Omental fat pad (tissue), 3 donors: ENCODE measurements at regions not wholly inside any gene's neighbourhood (a gene's known extent, or its start where the extent isn't known, plus 50 kb on each side); places are given as distances from the start of the nearest gene placed in this dataset.

Experiments used
- ATAC-seq: fragments of 150-250 bp; one replicate; pipeline ENCODE4 v1.9.1; 2016; ENCODE audit warnings: mild to moderate bottlenecking, moderate library complexity; ENCODE audit not compliant: low FRiP score
- DNase-seq: peaks from one replicate; pipeline ENCODE4 v3.0.0-alpha.2; 2019; ENCODE audit warnings: low spot score
- TF ChIP-seq, protein P1 (sequence below), 3 donors: fragments of 450-650 bp; IDR thresholded peaks; one replicate each; pipeline ENCODE4 v1.5.1; 2016 to 2017; ENCODE audit warnings: antibody characterized with exemption in 3 of 3, mild to moderate bottlenecking in 3 of 3, moderate library complexity in 2 of 3

GRCh38 chr4:23674694-23675093 is 215.2 kb downstream of the PPARGC1A start:
- no peak for DNase-seq
- TF ChIP-seq, protein P1, sequence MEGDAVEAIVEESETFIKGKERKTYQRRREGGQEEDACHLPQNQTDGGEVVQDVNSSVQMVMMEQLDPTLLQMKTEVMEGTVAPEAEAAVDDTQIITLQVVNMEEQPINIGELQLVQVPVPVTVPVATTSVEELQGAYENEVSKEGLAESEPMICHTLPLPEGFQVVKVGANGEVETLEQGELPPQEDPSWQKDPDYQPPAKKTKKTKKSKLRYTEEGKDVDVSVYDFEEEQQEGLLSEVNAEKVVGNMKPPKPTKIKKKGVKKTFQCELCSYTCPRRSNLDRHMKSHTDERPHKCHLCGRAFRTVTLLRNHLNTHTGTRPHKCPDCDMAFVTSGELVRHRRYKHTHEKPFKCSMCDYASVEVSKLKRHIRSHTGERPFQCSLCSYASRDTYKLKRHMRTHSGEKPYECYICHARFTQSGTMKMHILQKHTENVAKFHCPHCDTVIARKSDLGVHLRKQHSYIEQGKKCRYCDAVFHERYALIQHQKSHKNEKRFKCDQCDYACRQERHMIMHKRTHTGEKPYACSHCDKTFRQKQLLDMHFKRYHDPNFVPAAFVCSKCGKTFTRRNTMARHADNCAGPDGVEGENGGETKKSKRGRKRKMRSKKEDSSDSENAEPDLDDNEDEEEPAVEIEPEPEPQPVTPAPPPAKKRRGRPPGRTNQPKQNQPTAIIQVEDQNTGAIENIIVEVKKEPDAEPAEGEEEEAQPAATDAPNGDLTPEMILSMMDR (IDR thresholded peaks at IDR 0.05), result no peak
- ATAC-seq, result no peak

DNA sequence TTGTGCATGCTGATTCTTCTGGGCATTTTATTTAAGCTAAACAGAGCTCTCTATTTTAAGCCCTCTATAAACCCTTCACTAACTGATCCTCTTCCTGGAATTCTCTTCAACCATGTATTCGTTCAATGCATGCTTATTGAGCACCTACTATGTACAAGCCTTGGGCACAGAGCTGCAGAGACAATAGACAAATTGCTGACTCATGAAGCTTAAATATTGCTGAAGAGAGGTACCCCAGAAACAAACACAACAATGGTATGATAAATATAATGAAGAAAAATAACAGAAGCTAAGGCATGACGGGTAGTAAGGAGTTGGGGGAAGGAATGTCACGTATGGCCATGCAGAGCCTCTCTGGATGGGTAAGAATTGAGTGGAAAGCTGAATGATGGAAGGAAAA is 222.2 kb downstream of the PPARGC1A start:
- no peak for ATAC-seq
- DNase-seq, result no peak
- TF ChIP-seq, protein P1 (IDR thresholded peaks at IDR 0.05), result no peak

DNA sequence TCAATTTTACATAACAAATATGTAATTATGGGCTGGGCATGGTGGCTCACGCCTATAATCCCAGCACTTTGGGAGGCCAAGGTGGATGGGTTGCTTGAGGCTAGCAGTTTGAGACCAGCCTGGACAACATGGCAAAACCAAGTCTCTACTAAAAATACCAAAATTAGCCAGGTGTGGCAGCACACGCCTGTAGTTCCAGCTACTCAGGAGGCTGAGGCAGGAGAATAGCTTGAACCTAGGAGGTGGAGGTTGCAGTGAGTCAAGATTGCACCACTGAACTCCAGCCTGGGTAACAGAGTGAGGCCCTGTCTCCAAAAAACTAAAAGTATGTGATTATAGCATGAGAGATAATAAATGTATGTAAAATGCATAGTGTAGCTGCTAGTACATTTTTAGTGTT is 229.0 kb downstream of the PPARGC1A start:
- TF ChIP-seq, protein P1 (IDR thresholded peaks at IDR 0.05), result no peak
- ATAC-seq (no peak), DNase-seq (no peak)

DNA sequence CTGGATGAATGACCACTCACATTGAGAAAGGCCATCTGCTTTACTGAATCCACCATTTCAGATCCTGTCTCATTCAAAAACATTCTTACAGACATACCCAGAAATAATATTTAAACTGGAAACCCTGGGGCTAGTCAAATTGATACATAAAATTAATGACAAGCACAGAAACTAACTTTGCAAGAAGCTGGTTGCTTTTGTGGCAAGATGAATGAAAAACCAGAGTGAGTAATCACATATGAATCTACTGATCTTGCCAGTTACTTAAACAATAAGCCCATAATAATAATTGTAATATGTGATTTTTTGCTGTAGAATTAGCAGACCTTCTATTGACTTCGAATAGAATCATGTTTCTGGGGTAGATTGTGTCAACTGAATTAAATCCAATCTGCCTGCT is 235.1 kb downstream of the PPARGC1A start:
- DNase-seq (no peak), ATAC-seq (no peak)
- TF ChIP-seq, protein P1 (IDR thresholded peaks at IDR 0.05), result no peak

- TF ChIP-seq, protein P1 (IDR thresholded peaks at IDR 0.05), result no peak
- no peak for DNase-seq
- no peak for ATAC-seq
Observed at GRCh38 chr4:23648854-23649596, 240.8 kb downstream of the PPARGC1A start.

GRCh38 chr4:23635468-23635867 is 254.4 kb downstream of the PPARGC1A start:
- ATAC-seq (no peak), DNase-seq (no peak)
- TF ChIP-seq, protein P1 (IDR thresholded peaks at IDR 0.05), result no peak

DNA sequence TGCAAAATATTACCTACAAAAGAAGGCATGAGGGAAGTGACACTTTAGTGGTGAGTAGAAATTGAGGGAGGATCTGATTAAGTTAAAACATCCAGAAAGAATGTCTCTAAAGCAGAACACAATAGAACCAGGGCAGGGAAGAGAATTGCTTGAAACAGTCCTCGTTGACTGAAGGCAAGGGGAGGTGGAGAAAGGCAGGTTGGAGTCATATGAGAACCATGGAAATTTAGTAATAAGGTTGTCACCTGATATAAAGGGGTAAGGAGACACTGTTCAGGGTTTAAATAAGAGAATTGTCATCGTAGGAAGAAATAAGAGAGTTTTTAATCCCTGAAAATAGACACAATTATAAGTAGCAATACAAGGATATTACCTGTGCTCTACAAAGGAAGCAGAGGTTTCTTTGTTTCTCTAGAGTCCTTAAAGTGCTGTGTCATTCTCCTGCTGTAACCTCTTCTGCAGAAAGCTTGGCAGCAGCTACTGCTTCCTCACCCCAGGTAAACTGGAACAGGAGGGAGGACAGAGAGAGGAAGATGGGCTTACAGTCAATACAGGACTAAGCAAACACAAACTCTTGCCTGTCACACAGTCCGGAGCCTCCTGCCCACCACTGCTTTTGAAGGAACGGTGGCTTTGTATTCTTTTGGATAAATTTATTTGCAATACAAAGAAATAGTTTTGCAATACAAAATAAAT is 258.4 kb downstream of the PPARGC1A start:
- no peak for ATAC-seq
- DNase-seq, result no peak
- TF ChIP-seq, protein P1 (IDR thresholded peaks at IDR 0.05), result no peak
